ENCODE measurements at regions not wholly inside any gene's neighbourhood (a gene's known extent, or its start where the extent isn't known, plus 50 kb on each side); places are given as distances from the start of the nearest gene placed in this dataset.

DNA sequence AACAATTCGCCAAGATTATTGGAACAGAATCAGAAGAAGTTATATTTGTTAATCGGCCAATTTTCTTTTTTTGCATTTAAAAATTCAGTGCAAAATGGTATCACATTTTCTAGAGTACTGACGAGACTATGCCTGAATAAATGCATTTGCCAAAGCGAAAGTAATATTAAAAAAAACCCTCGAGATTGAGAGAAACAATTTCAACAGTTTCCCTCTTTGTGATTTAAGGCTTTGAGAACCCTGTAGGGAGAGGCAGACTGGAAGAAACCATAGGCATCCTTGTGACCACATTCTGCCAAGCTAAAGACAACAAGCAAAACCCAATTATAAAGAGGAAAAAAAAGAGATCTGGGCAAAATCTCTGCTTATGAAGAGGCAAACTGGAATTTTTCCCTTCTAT, 218.1 kb upstream of the GK2 start:
- Histone ChIP-seq H3K4me1 (no peaks in the 10 kb centered on the region), H3K9me3 (no peaks in the 10 kb centered on the region), H3K27me3 (replicated peaks; ENCODE audit: control insufficient read depth, insufficient read depth, low read length) (no peaks in the 10 kb centered on the region), H3K36me3 (ENCODE audit: control insufficient read depth, insufficient read depth, low read length) (no peaks in the 10 kb centered on the region), H3K4me3 (ENCODE audit: low read depth, low read length) (no peak overlapping the region)
- no peaks in the 10 kb centered on the region for H3K4me1 Mint-ChIP-seq (ENCODE audit: low read depth, unreplicated experiment)
- TF ChIP-seq CTCF (IDR thresholded peaks at IDR 0.05; ENCODE audit: insufficient read depth in 1 of 2, low read depth in 1 of 2, low read length in 1 of 2, severe bottlenecking in 1 of 2, unreplicated experiment in 1 of 2), result no peak
- BruUV-seq (replicated peaks), result no TSS peak
- no peak for DNase-seq
- no peak overlapping the region for H3K27ac Mint-ChIP-seq (ENCODE audit: unreplicated experiment)
- ChIA-PET CTCF (no interaction called here), POLR2A (interaction anchor here (0.6 kb wide), 1 partner anchor 996 kb away, joined by 3 read pairs; no protein-coding TSS in a partner anchor)
- no peak overlapping the region for H3K4me3 Mint-ChIP-seq (ENCODE audit: unreplicated experiment)
- intact Hi-C loops (cut with micrococcal nuclease; ENCODE audit: unreplicated experiment), result no loop called here
- no peaks in the 10 kb centered on the region for H3K27me3 Mint-ChIP-seq (ENCODE audit: insufficient read depth, unreplicated experiment)
- no peaks in the 10 kb centered on the region for H3K36me3 Mint-ChIP-seq (ENCODE audit: insufficient read depth, unreplicated experiment)
- no peaks in the 10 kb centered on the region for H3K9me3 Mint-ChIP-seq (ENCODE audit: unreplicated experiment)

- no TSS peak for BruUV-seq (replicated peaks)
- Histone ChIP-seq H3K4me1 (no peaks in the 10 kb centered on the region), H3K4me3 (ENCODE audit: low read depth, low read length) (no peak overlapping the region), H3K27me3 (replicated peaks; ENCODE audit: control insufficient read depth, insufficient read depth, low read length) (no peaks in the 10 kb centered on the region), H3K9me3 (no peaks in the 10 kb centered on the region), H3K36me3 (ENCODE audit: control insufficient read depth, insufficient read depth, low read length) (no peaks in the 10 kb centered on the region)
- no peak for DNase-seq
- ChIA-PET CTCF (no interaction called here), POLR2A (no interaction called here)
- Mint-ChIP-seq H3K36me3 (ENCODE audit: insufficient read depth, unreplicated experiment) (no peaks in the 10 kb centered on the region), H3K4me3 (ENCODE audit: unreplicated experiment) (no peak overlapping the region), H3K27ac (ENCODE audit: unreplicated experiment) (no peak overlapping the region), H3K4me1 (ENCODE audit: low read depth, unreplicated experiment) (no peaks in the 10 kb centered on the region), H3K9me3 (ENCODE audit: unreplicated experiment) (no peaks in the 10 kb centered on the region), H3K27me3 (ENCODE audit: insufficient read depth, unreplicated experiment) (no peaks in the 10 kb centered on the region)
- no peak for TF ChIP-seq CTCF (IDR thresholded peaks at IDR 0.05; ENCODE audit: insufficient read depth in 1 of 2, low read depth in 1 of 2, low read length in 1 of 2, severe bottlenecking in 1 of 2, unreplicated experiment in 1 of 2)
- intact Hi-C loops (cut with micrococcal nuclease; ENCODE audit: unreplicated experiment), result no loop called here
These were observed 217.3 kb upstream of the GK2 start for GRCh38 chr4:79625361-79625760.

- POLR2A ChIA-PET, result no interaction called here
- no peak overlapping the region for H3K4me3 Mint-ChIP-seq (ENCODE audit: unreplicated experiment)
These were observed 215.2 kb upstream of the GK2 start for GRCh38 chr4:79623021-79623870.

More at GRCh38 chr4:79623021-79623870, 215.2 kb upstream of the GK2 start:
- no peaks in the 10 kb centered on the region for H3K4me1 ChIP-seq
- H3K36me3 Mint-ChIP-seq (ENCODE audit: insufficient read depth, unreplicated experiment), result no peaks in the 10 kb centered on the region
- no peaks in the 10 kb centered on the region for H3K9me3 ChIP-seq
- no TSS peak for BruUV-seq (replicated peaks)
- TF ChIP-seq CTCF (IDR thresholded peaks at IDR 0.05; ENCODE audit: insufficient read depth in 1 of 2, low read depth in 1 of 2, low read length in 1 of 2, severe bottlenecking in 1 of 2, unreplicated experiment in 1 of 2), result no peak
- no peaks in the 10 kb centered on the region for H3K27me3 Mint-ChIP-seq (ENCODE audit: insufficient read depth, unreplicated experiment)
- H3K4me3 ChIP-seq (ENCODE audit: low read depth, low read length), result no peak overlapping the region
- no peaks in the 10 kb centered on the region for H3K9me3 Mint-ChIP-seq (ENCODE audit: unreplicated experiment)
- CTCF ChIA-PET, result no interaction called here
- no peak overlapping the region for H3K27ac Mint-ChIP-seq (ENCODE audit: unreplicated experiment)
- DNase-seq, result no peak
- H3K36me3 ChIP-seq (ENCODE audit: control insufficient read depth, insufficient read depth, low read length), result no peaks in the 10 kb centered on the region
- intact Hi-C loops (cut with micrococcal nuclease; ENCODE audit: unreplicated experiment), result no loop called here
- H3K4me1 Mint-ChIP-seq (ENCODE audit: low read depth, unreplicated experiment), result no peaks in the 10 kb centered on the region
- no peaks in the 10 kb centered on the region for H3K27me3 ChIP-seq (replicated peaks; ENCODE audit: control insufficient read depth, insufficient read depth, low read length)
